Midbrain (tissue), 1 donor: ENCODE measurements at regions not wholly inside any gene's neighbourhood (a gene's known extent, or its start where the extent isn't known, plus 50 kb on each side); places are given as distances from the start of the nearest gene placed in this dataset.

Experiments used
- DNase-seq: peaks from one replicate; lab custom pipeline; 2025; lab: John Stamatoyannopoulos, UW

GRCh38 chr10:130820880-130821482, 490.5 kb downstream of the TCERG1L start:
- DNase-seq = no peak

- DNase-seq = no peak
These were observed 487.1 kb downstream of the TCERG1L start for GRCh38 chr10:130824230-130825014.

- DNase-seq = no peak
These were observed 477.9 kb downstream of the TCERG1L start for GRCh38 chr10:130833596-130833995.

GRCh38 chr10:130834170-130834569, 477.4 kb downstream of the TCERG1L start:
- DNase-seq = no peak

GRCh38 chr10:130834573-130834972, 476.9 kb downstream of the TCERG1L start:
- DNase-seq = no peak

GRCh38 chr10:130835068-130835467, 476.5 kb downstream of the TCERG1L start:
- no peak for DNase-seq

GRCh38 chr10:130836344-130836743, 475.2 kb downstream of the TCERG1L start:
- no peak for DNase-seq

- DNase-seq = no peak
These were observed 468.4 kb downstream of the TCERG1L start for GRCh38 chr10:130843051-130843653.

- no peak for DNase-seq
These were observed 467.2 kb downstream of the TCERG1L start for GRCh38 chr10:130844310-130844709.

- no peak for DNase-seq
These were observed 464.4 kb downstream of the TCERG1L start for GRCh38 chr10:130847170-130847569.

- DNase-seq = no peak
These were observed 462.7 kb downstream of the TCERG1L start for GRCh38 chr10:130848855-130849254.

GRCh38 chr10:130854151-130854550, 457.4 kb downstream of the TCERG1L start:
- DNase-seq = no peak

GRCh38 chr10:130857631-130858295, 453.8 kb downstream of the TCERG1L start:
- no peak for DNase-seq

- DNase-seq = no peak
These were observed 452.9 kb downstream of the TCERG1L start for GRCh38 chr10:130858626-130859025.

GRCh38 chr10:130859427-130859826, 452.1 kb downstream of the TCERG1L start:
- no peak for DNase-seq

- no peak for DNase-seq
These were observed 449.4 kb downstream of the TCERG1L start for GRCh38 chr10:130862122-130862521.

GRCh38 chr10:130862626-130863025, 448.9 kb downstream of the TCERG1L start:
- DNase-seq = no peak

GRCh38 chr10:130863044-130863443, 448.5 kb downstream of the TCERG1L start:
- DNase-seq = no peak

- DNase-seq = no peak
These were observed 446.3 kb downstream of the TCERG1L start for GRCh38 chr10:130864961-130865818.

GRCh38 chr10:130866857-130867256, 444.7 kb downstream of the TCERG1L start:
- no peak for DNase-seq

GRCh38 chr10:130867446-130868194, 443.9 kb downstream of the TCERG1L start:
- no peak for DNase-seq
